ENCODE measurements at regions not wholly inside any gene's neighbourhood (a gene's known extent, or its start where the extent isn't known, plus 50 kb on each side); places are given as distances from the start of the nearest gene placed in this dataset.

DNA sequence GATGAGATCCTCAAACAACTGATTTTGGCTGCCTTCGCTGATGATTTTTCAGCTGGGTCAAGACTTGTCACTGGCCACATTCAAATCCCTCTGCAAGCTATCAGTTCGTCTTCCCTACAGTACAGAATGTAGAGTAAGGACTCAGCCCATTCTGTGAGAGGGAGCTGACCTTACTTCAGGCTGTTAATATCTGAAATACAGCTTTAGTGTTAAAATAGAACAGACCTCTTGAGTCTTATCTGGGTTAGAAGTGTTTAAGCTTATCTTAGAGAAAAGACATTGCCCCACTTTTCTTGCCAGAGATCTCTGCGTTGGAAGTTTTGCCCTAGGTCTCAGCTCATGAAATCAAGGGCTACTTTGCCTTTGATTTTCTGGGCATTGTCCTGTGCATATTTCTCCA is 383.4 kb upstream of the LARGE1 start:
- ATAC-seq (replicated peaks in 6 of 8) = no peak
- 0 to 94% (median 81%) methylated on average over 1 to 3 of the region's 3 CpGs; no CpG with 5 or more reads in 3 of the 10 experiments for WGBS, 10 experiments
- in situ Hi-C loops (cut with MboI; ENCODE audit: low pct_unique_long_range_greater_than_20kb in 2 of 9, low sequenced_read_pairs in 9 of 9, unreplicated experiment in 9 of 9) = no loop called here
- no peak overlapping the region for H3K4me3 ChIP-seq
- no peaks in the 10 kb centered on the region for H3K4me1 ChIP-seq (replicated peaks in 1 of 2)
- no peak overlapping the region for H3K27ac ChIP-seq

DNA sequence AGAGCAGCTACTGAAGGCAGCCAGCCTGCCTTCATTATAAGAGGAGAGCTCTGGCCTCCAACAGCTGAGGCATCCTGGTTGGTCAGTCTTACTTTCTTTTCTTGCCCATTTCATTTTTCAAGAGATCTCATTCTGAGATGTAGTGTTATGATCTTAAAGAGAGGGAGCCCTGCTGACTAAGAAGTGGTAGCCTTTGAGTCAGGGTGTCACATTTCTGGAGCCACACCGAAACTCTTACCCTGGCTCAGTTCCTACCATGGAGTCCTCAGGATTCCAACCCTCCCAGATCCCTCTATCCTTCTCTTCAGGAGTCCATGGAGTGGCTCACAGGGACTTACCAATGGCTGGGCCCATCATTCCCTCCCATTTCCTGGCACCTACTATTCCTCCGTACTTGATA is 386.1 kb upstream of the LARGE1 start:
- Histone ChIP-seq H3K4me1 (replicated peaks in 1 of 2) (no peaks in the 10 kb centered on the region), H3K4me3 (no peak overlapping the region), H3K27ac (no peak overlapping the region)
- in situ Hi-C loops (cut with MboI; ENCODE audit: low pct_unique_long_range_greater_than_20kb in 2 of 9, low sequenced_read_pairs in 9 of 9, unreplicated experiment in 9 of 9) = no loop called here
- ATAC-seq (replicated peaks in 6 of 8) = no peak
- 38 to 100% (median 79%) methylated on average over 1 to 2 of the region's 2 CpGs; no CpG with 5 or more reads in 6 of the 10 experiments for WGBS, 10 experiments

DNA sequence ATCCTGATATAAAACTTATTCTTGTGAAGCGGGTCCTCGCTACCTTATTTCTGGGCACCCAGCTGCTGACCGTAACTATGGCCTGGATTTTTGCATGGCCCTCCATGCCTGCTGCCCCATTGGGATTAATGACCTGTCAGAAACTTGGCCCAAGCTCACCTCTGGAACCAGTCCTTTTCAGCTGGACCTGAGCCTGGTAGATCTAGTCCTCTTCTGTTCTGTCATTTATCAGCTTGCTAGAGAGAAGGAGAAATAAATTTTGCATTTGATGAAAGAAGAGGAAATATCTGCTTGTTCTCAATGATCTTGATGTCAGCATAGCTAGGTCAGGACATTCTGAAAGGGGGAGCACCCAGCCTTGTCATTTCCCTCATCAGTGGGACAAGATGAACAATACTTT is 387.8 kb upstream of the LARGE1 start:
- H3K4me3 ChIP-seq = no peak overlapping the region
- in situ Hi-C loops (cut with MboI; ENCODE audit: low pct_unique_long_range_greater_than_20kb in 2 of 9, low sequenced_read_pairs in 9 of 9, unreplicated experiment in 9 of 9) = no loop called here
- 21 to 100% (median 80%) methylated on average over 1 to 3 of the region's 3 CpGs; no CpG with 5 or more reads in 3 of the 10 experiments for WGBS, 10 experiments
- H3K4me1 ChIP-seq (replicated peaks in 1 of 2) = no peaks in the 10 kb centered on the region
- ATAC-seq (replicated peaks in 6 of 8) = no peak
- no peak overlapping the region for H3K27ac ChIP-seq

DNA sequence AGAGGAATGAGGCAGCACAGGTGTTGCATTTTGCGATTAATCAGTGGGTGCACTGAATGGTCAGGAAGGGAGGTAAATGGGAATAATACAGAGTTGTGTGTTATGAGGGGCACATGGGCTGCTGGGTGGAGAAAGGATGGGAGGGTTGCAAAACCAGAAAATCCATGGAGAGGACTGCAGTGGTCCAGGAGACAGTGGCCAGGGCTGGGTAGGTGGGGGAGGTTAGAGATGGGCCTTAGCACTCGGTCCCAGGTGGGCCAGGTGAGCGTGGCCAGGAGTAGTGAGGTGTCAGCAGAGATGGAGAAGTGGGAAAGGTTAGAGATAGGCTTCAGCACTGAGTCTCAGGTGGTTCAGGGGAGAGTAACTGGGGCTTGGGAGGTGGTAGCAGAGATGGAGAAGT is 399.1 kb upstream of the LARGE1 start:
- ATAC-seq (replicated peaks in 6 of 8) = no peak

DNA sequence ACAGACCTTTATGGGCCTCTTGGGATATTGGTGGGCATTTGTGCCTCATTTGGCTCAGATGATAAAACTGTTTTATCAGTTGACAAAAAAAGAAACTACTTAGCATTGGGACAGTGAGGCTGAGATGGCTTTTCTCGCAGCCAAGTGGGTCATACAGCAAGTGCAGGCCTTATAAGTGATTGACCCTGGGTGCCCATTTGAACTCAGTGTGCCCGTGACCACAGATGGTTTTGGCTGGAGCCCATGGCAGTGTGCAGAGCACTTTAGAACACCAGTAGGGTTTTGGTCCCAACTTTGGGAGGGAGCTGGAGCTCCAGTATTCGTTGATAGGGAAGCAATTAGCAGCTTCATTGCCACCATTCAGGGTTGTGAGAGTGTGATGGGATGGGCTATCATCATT is 404.5 kb upstream of the LARGE1 start:
- in situ Hi-C loops (cut with MboI; ENCODE audit: low pct_unique_long_range_greater_than_20kb in 2 of 9, low sequenced_read_pairs in 9 of 9, unreplicated experiment in 9 of 9) = no loop called here
- no peak for ATAC-seq (replicated peaks in 6 of 8)
- Histone ChIP-seq H3K4me3 (no peak overlapping the region), H3K4me1 (replicated peaks in 1 of 2) (no peaks in the 10 kb centered on the region), H3K27ac (no peak overlapping the region)
- WGBS, 10 experiments = 0 to 100% (median 64%) methylated on average over 1 to 3 of the region's 3 CpGs; no CpG with 5 or more reads in 2 of the 10 experiments

More for the DNA sequence above, 399.1 kb upstream of the LARGE1 start:
- H3K4me1 ChIP-seq (replicated peaks in 1 of 2) = no peaks in the 10 kb centered on the region
- in situ Hi-C loops (cut with MboI; ENCODE audit: low pct_unique_long_range_greater_than_20kb in 2 of 9, low sequenced_read_pairs in 9 of 9, unreplicated experiment in 9 of 9) = no loop called here
- no peak overlapping the region for H3K4me3 ChIP-seq
- H3K27ac ChIP-seq = no peak overlapping the region
- WGBS, 10 experiments = 29 to 100% (median 70%) methylated on average over 1 to 3 of the region's 3 CpGs; no CpG with 5 or more reads in 6 of the 10 experiments

DNA sequence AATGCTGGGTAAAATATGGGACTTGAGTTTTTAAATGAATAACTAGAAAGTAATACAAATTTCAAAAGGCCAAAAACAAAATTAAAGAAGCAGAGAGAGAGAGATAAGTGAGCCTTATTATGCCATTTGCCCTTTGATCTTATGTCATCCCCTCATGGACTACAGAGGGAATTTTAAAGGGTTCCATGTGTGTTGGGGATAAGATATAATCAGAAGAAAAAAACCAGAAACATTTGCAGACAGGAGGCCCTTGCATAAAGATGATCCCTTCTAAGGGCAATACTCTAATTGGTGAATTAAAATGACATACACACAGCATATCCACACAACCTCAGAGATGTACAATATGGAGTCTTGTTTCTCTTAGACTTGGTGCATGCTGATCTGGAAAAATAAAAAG is 406.6 kb upstream of the LARGE1 start:
- Histone ChIP-seq H3K4me1 (replicated peaks in 1 of 2) (no peaks in the 10 kb centered on the region), H3K4me3 (no peak overlapping the region), H3K27ac (no peak overlapping the region)
- in situ Hi-C loops (cut with MboI; ENCODE audit: low pct_unique_long_range_greater_than_20kb in 2 of 9, low sequenced_read_pairs in 9 of 9, unreplicated experiment in 9 of 9) = no loop called here
- ATAC-seq (replicated peaks in 6 of 8) = no peak

DNA sequence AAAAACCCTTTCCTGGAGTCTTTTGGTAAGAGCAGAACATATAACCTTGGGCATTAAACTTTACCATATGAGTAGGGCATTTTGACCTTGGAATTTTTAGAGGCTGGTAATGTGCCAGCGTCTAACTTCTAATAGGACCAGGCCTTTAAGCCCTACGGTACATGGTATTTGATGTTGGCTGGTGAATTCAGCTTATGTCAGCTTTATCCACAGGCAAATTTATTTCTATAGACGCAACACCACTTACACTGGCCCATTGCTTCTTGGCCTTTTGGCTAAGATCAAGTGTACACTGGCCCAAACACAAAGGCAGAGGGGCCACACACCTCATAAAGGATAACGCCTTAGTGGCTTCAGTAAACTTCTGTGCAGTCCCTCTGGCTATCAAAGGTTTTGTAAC is 410.2 kb upstream of the LARGE1 start:
- 10 to 100% (median 80%) methylated on average over 1 to 3 of the region's 4 CpGs; no CpG with 5 or more reads in 3 of the 10 experiments for WGBS, 10 experiments
- ATAC-seq (replicated peaks in 6 of 8) = no peak
- in situ Hi-C loops (cut with MboI; ENCODE audit: low pct_unique_long_range_greater_than_20kb in 2 of 9, low sequenced_read_pairs in 9 of 9, unreplicated experiment in 9 of 9) = no loop called here
- Histone ChIP-seq H3K4me1 (replicated peaks in 1 of 2) (no peaks in the 10 kb centered on the region), H3K27ac (no peak overlapping the region), H3K4me3 (no peak overlapping the region)

DNA sequence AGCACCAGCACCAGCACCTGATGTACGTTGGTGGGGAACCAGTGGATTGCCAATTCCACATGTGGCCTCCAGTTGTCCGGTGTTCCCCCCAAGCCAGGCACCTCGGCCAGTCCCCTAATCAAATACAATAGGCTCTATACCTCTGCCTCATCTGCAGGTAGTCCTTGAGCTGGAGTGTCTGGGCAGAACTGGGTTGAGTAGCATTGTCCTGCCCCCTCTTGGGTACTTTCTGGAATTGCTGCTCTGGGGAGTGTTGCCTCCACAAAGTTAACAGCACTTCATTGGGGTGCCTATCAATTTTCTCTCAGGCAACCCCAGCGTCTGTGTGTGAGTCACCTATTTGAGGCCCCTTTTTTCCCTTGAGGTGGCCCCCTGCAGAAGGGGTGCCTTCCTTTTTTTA is 413.0 kb upstream of the LARGE1 start:
- 0 to 100% (median 67%) methylated on average over 1 to 4 of the region's 4 CpGs; no CpG with 5 or more reads in 3 of the 10 experiments for WGBS, 10 experiments
- H3K27ac ChIP-seq = no peak overlapping the region
- in situ Hi-C loops (cut with MboI; ENCODE audit: low pct_unique_long_range_greater_than_20kb in 2 of 9, low sequenced_read_pairs in 9 of 9, unreplicated experiment in 9 of 9) = no loop called here
- H3K4me3 ChIP-seq = no peak overlapping the region
- no peak for ATAC-seq (replicated peaks in 6 of 8)
- H3K4me1 ChIP-seq (replicated peaks in 1 of 2) = no peaks in the 10 kb centered on the region

DNA sequence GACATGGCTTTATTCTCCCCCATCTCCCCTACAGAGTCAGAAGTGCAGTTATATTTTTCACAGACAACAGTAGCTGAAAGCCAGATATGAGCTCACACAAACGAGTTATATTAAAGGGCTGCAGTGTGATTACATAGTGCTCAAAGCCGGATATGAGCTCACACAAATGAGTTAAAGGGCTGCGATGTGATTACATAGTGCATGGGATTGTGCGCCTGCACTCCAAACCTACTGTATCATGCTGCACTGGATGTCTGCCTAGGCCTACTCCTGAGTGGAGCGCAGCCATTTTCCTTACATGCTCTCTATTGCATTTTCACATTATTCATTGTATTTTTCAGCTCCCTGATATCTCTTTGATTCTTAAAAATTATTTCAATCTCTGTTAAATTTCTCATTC is 414.6 kb upstream of the LARGE1 start:
- no peak for ATAC-seq (replicated peaks in 6 of 8)
- H3K27ac ChIP-seq = no peak overlapping the region
- in situ Hi-C loops (cut with MboI; ENCODE audit: low pct_unique_long_range_greater_than_20kb in 2 of 9, low sequenced_read_pairs in 9 of 9, unreplicated experiment in 9 of 9) = no loop called here

DNA sequence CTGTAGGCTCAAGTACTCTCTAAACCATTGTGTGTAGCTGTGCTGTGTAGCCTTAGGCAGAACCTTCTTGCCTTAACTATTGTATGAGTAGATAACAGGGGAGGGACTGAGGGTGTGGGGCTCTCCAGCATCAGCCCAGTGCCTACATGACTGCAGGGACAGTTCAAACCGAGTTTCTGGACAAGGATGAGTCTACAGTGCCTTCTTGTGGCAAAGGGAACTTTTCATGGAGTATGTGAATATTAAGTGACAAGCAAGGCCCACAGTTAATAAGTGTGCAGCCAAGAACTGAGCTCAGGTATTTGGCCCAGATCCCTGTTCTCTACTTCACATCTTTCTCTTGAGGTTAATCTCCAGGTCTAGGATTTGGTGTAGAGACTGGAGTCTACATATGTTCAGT is 424.4 kb upstream of the LARGE1 start:
- H3K27ac ChIP-seq = no peak overlapping the region
- 33% methylated on average over 1 of the region's 1 CpG; no CpG with 5 or more reads in 9 of the 10 experiments for WGBS, 10 experiments
- no peak for ATAC-seq (replicated peaks in 6 of 8)
- H3K4me3 ChIP-seq = no peak overlapping the region
- no peaks in the 10 kb centered on the region for H3K4me1 ChIP-seq (replicated peaks in 1 of 2)
- in situ Hi-C loops (cut with MboI; ENCODE audit: low pct_unique_long_range_greater_than_20kb in 2 of 9, low sequenced_read_pairs in 9 of 9, unreplicated experiment in 9 of 9) = no loop called here

More for the DNA sequence above, 414.6 kb upstream of the LARGE1 start:
- no peaks in the 10 kb centered on the region for H3K4me1 ChIP-seq (replicated peaks in 1 of 2)
- no peak overlapping the region for H3K4me3 ChIP-seq
- WGBS, 10 experiments = 24 to 100% (median 48%) methylated on average over 1 to 5 of the region's 5 CpGs; no CpG with 5 or more reads in 1 of the 10 experiments

DNA sequence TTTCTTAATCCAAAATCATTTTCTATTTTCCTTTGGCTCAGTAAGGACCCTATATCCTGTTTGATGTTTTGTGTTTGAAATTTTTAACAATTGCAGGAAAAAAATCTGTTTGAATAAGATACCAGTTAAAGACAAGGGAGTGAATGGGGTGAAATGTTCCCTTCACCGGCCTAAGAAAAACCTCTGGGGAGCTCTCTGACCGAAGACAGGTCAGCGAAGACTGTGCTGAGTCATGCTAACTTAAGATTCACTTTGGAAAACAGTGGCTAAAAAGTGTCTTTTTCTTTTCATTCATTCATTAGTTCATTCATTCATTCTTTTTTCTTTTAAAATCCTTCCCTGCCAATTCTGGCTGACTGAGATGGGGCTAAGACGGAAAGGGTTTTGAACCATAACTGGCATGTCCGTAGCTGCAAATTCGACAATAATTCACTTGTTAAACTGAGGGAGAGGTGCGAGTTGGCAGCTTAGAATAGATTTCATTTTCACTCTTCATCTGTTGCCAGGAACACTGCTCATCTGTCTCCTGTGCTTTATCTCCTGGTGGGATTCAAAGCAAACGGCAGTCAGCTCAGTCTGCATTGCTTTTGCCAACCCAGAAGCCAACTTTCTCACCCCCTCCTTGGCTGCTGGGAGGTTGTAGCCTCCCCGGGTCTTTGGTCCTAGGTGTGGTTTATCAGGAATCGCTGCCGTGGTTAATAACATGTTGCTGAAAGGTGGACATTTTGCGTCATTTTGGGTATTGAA is 434.0 kb upstream of the LARGE1 start:
- in situ Hi-C loops (cut with MboI; ENCODE audit: low pct_unique_long_range_greater_than_20kb in 2 of 9, low sequenced_read_pairs in 9 of 9, unreplicated experiment in 9 of 9) = no loop called here
- 20 to 93% (median 84%) methylated on average over 3 to 12 of the region's 12 CpGs for WGBS, 10 experiments
- no peak overlapping the region for H3K27ac ChIP-seq
- H3K4me3 ChIP-seq = no peak overlapping the region
- no peaks in the 10 kb centered on the region for H3K4me1 ChIP-seq (replicated peaks in 1 of 2)
- no peak for ATAC-seq (replicated peaks in 6 of 8)

DNA sequence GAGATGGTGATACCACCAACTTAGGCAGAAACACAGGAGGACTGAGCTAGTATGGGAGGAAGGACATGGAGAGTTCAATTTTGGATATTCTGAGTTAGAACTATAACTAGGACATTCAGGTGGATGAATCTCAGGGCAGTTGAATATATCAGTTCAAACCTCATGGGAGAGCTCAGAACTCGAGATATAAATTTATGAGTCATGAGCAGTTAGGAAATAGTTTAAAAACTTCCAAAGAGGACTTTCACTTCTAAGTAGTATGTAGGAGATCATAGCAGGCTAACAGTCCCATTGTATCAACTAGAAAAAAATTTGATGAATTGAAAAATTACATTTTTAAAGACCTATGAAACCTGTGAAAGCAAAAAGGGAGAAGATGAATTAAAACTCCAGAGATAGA is 436.2 kb upstream of the LARGE1 start:
- in situ Hi-C loops (cut with MboI; ENCODE audit: low pct_unique_long_range_greater_than_20kb in 2 of 9, low sequenced_read_pairs in 9 of 9, unreplicated experiment in 9 of 9) = no loop called here

DNA sequence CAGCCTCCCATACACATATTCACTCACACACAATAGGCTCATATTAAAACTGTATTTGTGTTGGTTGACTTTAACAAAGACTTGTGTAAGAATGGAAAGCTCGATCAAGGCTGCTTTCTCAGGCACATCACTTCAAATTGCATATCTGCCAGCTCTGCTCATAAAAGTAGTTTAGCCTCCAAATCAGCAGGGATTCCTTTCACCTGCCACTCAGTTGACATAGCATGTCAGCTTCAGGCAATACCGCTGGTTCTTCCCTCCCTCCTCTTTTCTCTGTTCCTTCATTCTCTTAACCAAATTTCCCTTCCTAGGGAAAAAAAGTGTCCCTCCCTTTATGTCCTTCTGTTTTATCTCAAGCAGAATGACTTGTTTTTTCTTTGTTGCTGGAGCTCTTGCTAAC is 450.4 kb upstream of the LARGE1 start:
- in situ Hi-C loops (cut with MboI; ENCODE audit: low pct_unique_long_range_greater_than_20kb in 2 of 9, low sequenced_read_pairs in 9 of 9, unreplicated experiment in 9 of 9) = no loop called here
- H3K27ac ChIP-seq = no peak overlapping the region

More for the DNA sequence above, 436.2 kb upstream of the LARGE1 start:
- no peaks in the 10 kb centered on the region for H3K4me1 ChIP-seq (replicated peaks in 1 of 2)
- no peak overlapping the region for H3K27ac ChIP-seq
- 0 to 83% (median 22%) methylated on average over 1 of the region's 1 CpG; no CpG with 5 or more reads in 1 of the 10 experiments for WGBS, 10 experiments
- no peak for ATAC-seq (replicated peaks in 6 of 8)
- no peak overlapping the region for H3K4me3 ChIP-seq

DNA sequence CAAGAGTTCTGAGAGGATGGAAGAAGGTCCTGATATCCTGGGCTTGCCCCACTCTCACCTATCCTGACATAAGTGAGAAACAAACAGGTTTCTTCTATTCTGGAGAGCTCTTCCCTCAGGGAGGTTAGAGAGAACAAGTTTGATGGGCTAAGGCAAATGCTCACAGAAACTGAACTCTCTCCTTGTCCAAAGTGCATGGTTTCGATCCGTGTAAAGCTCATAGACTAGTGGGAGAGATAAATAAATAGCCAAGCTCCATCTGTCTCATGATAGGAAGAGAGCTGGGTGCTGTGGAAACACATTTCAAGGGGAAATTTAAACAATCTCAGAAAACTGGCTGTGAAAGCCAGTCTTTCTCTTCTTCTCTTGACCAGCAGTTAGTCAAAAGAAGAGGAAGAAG is 459.5 kb upstream of the LARGE1 start:
- in situ Hi-C loops (cut with MboI; ENCODE audit: low pct_unique_long_range_greater_than_20kb in 2 of 9, low sequenced_read_pairs in 9 of 9, unreplicated experiment in 9 of 9) = no loop called here
- Histone ChIP-seq H3K4me1 (replicated peaks in 1 of 2) (no peaks in the 10 kb centered on the region), H3K4me3 (no peak overlapping the region), H3K27ac (no peak overlapping the region)
- ATAC-seq (replicated peaks in 6 of 8) = no peak
- WGBS, 10 experiments = 0 to 82% (median 4%) methylated on average over 1 to 2 of the region's 2 CpGs; no CpG with 5 or more reads in 5 of the 10 experiments

More for the DNA sequence above, 450.4 kb upstream of the LARGE1 start:
- no peak for ATAC-seq (replicated peaks in 6 of 8)
- Histone ChIP-seq H3K4me3 (no peak overlapping the region), H3K4me1 (replicated peaks in 1 of 2) (no peaks in the 10 kb centered on the region)
- 0 to 86% (median 63%) methylated on average over 1 to 2 of the region's 2 CpGs; no CpG with 5 or more reads in 1 of the 10 experiments for WGBS, 10 experiments
